K562 (cell line): ENCODE measurements at regions not wholly inside any gene's neighbourhood (a gene's known extent, or its start where the extent isn't known, plus 50 kb on each side); places are given as distances from the start of the nearest gene placed in this dataset.

ENCODE experiments used
- ATAC-seq: fragments of 200-7000 bp; cut with Tn5 transposase; 3 replicates; pipeline ENCODE4 v1.9.1; 2020; ENCODE audit warnings: moderate library complexity
- BruUV-seq: library from RNA; stranded (reverse); fragments of 400-500 nt; replicated peaks from 2 replicates; lab custom pipeline; 2021; lab: Mats Ljungman, UMichigan
- CTCF ChIA-PET: fragments of 300-600 bp; formaldehyde crosslinking; extraction: SDS; loops from one replicate; lab custom pipeline; 2021; ENCODE audit warnings: low intra/inter-chr PET ratio; lab: Yijun Ruan, JAX
- POLR2A ChIA-PET: fragments of 300-600, 350-650 bp; sonication (Branson Sonifier 250); formaldehyde crosslinking; extraction: SDS; loops from one replicate; lab custom pipeline; 2021; ENCODE audit warnings: antibody characterized with exemption, inconsistent platforms; lab: Yijun Ruan, JAX
- DNase-seq, 4 experiments: peaks; one replicate each; pipeline versions ENCODE4 v3.0.0 to v3.0.0-alpha.2; 2011 to 2018; ENCODE audit warnings: low spot score in 3 of 4, mixed read lengths in 3 of 4; ENCODE audit errors: extremely low read depth in 1 of 4
- FAIRE-seq: peaks from 2 replicates; lab custom pipeline; 2011; peaks lifted over from hg19 to GRCh38; lab: Jason Lieb, UNC
- H2AFZ ChIP-seq: 2 replicates; pipeline ENCODE4 v1.6.0; 2011; ENCODE audit warnings: low read depth, low read length, control low read depth, inconsistent platforms
- H3K27ac ChIP-seq: fragments of 200-600 bp; 3 replicates; pipeline ENCODE4 v1.8.0; 2011; ENCODE audit warnings: low read depth, mild to moderate bottlenecking, control low read depth, inconsistent platforms, low read length, moderate library complexity, mixed read lengths; ENCODE audit errors: extremely low read depth
- H3K27me3 ChIP-seq, 2 experiments: fragments of 300-600 bp in 1 of 2; 2 replicates in 1 of 2; 3 replicates in 1 of 2; pipeline versions ENCODE4 v1.6.0 to v1.8.0; 2011; ENCODE audit warnings: inconsistent platforms in 2 of 2, low read length in 2 of 2, mild to moderate bottlenecking in 1 of 2, mixed read lengths in 1 of 2, moderate library complexity in 1 of 2; ENCODE audit not compliant: control insufficient read depth in 2 of 2, insufficient read depth in 2 of 2
- H3K36me3 ChIP-seq: fragments of 300-600 bp; 3 replicates; pipeline ENCODE4 v1.8.0; 2011; ENCODE audit warnings: mild to moderate bottlenecking, low read length, inconsistent platforms; ENCODE audit not compliant: control insufficient read depth, insufficient read depth
- H3K4me1 ChIP-seq, 2 experiments: fragments of 200-600 bp in 1 of 2; replicated peaks in 1 of 2; 2 replicates in 1 of 2; 3 replicates in 1 of 2; pipeline versions ENCODE4 v1.5.1 to v1.8.0; 2011; ENCODE audit warnings: inconsistent platforms in 2 of 2, low read length in 2 of 2, mild to moderate bottlenecking in 1 of 2, mixed read lengths in 1 of 2, moderate library complexity in 1 of 2; ENCODE audit not compliant: control insufficient read depth in 2 of 2, insufficient read depth in 2 of 2
- H3K4me2 ChIP-seq: 2 replicates; pipeline ENCODE4 v1.6.1; 2011; ENCODE audit warnings: low read length, control low read depth, inconsistent platforms, mixed read lengths; ENCODE audit not compliant: insufficient read depth
- H3K4me3 ChIP-seq: fragments of 200-600 bp; sonication (generic), shearing (Covaris generic); 2 replicates; pipeline ENCODE4 v1.5.1; 2016; ENCODE audit warnings: control low read depth, inconsistent platforms
- H3K79me2 ChIP-seq: fragments of 200-600 bp; 3 replicates; pipeline ENCODE4 v1.8.0; 2011; ENCODE audit warnings: low read length, inconsistent platforms; ENCODE audit not compliant: control insufficient read depth, insufficient read depth
- H3K9ac ChIP-seq, 2 experiments: 2 replicates each; pipeline versions ENCODE4 v1.6.0 to v1.6.1; 2011; ENCODE audit warnings: low read depth in 2 of 2, low read length in 2 of 2, control low read depth in 1 of 2, inconsistent platforms in 1 of 2, mild to moderate bottlenecking in 1 of 2, mixed read lengths in 1 of 2; ENCODE audit not compliant: insufficient read depth in 1 of 2
- H3K9me1 ChIP-seq: one replicate; pipeline ENCODE4 v1.6.0; 2011; ENCODE audit warnings: inconsistent platforms, mild to moderate bottlenecking, low read length, moderate library complexity; ENCODE audit not compliant: control insufficient read depth, insufficient read depth
- H3K9me3 ChIP-seq: replicated peaks from 2 replicates; pipeline ENCODE4 v1.5.1; 2011; ENCODE audit warnings: low read depth, low read length, inconsistent platforms; ENCODE audit not compliant: control insufficient read depth, insufficient read depth
- H4K20me1 ChIP-seq: replicated peaks from 2 replicates; pipeline ENCODE4 v1.6.1; 2011; ENCODE audit warnings: low read length, inconsistent platforms, mixed read lengths; ENCODE audit not compliant: control insufficient read depth, insufficient read depth
- DEAF1 ChIP-seq: fragments of 450-650 bp; formaldehyde crosslinking; IDR thresholded peaks from 2 replicates; pipeline ENCODE4 v1.4.0; 2020; ENCODE audit warnings: mild to moderate bottlenecking, moderate library complexity
- E2F1 ChIP-seq: sonication (generic); formaldehyde crosslinking; IDR thresholded peaks from 2 replicates; pipeline ENCODE4 v1.8.1; 2023; ENCODE audit warnings: mild to moderate bottlenecking, missing genetic modification reagents, moderate library complexity
- FOXM1 ChIP-seq, 2 experiments: fragments of 450-650 bp in 1 of 2; sonication (generic) in 1 of 2; formaldehyde crosslinking in 1 of 2; IDR thresholded peaks; 2 replicates each; pipeline versions ENCODE4 v1.6.1 to v1.9.0; 2017 to 2022; ENCODE audit warnings: low read depth in 2 of 2, mild to moderate bottlenecking in 2 of 2, missing genetic modification reagents in 1 of 2, moderate library complexity in 1 of 2
- HOXB6 ChIP-seq: fragments of 250-450 bp; sonication (Bioruptor Pico); IDR thresholded peaks from 2 replicates; pipeline ENCODE4 v1.5.1; 2022; ENCODE audit warnings: mild to moderate bottlenecking, borderline replicate concordance
- NR4A1 ChIP-seq, 2 experiments: fragments of 250-450 bp in 1 of 2; fragments of 450-650 bp in 1 of 2; sonication (Bioruptor Pico) in 1 of 2; IDR thresholded peaks; 2 replicates each; pipeline versions ENCODE4 v1.4.0 to v1.6.1; 2016 to 2020; ENCODE audit warnings: mild to moderate bottlenecking in 2 of 2, missing compliant biosample characterization in 1 of 2, missing genetic modification characterization in 1 of 2, moderate library complexity in 1 of 2
- WGBS: fragments of 100-300 bp; shearing (Covaris generic); methylation state at CpG from one replicate; pipeline ENCODE4 v1.1.6; 2016; ENCODE audit warnings: low coverage, mixed read lengths; ENCODE audit not compliant: insufficient coverage; ENCODE audit errors: missing lambda C conversion rate; 5-methylcytosine and 5-hydroxymethylcytosine counted together
- in situ Hi-C: fragments of 300-500 bp; cut with MboI; formaldehyde crosslinking; loops from 4 replicates; pipeline ENCODE4 v1.15.0; 2018; ENCODE audit warnings: inconsistent platforms, mixed read lengths
- intact Hi-C: fragments of 100-400 bp; cut with micrococcal nuclease; formaldehyde crosslinking; loops from 2 replicates; pipeline ENCODE4 v1.14.2; 2022

GRCh38 chr13:33913829-33914228 is 95.9 kb downstream of the RFC3 start:
- ATAC-seq (no peak), DNase-seq (no peak), FAIRE-seq (no peak)
- H3K9ac ChIP-seq: no peak overlapping the region
- H3K4me1 ChIP-seq: no peaks in the 10 kb centered on the region; a peak in 1 of 5 replicates
- no peaks in the 10 kb centered on the region for H3K79me2 ChIP-seq
- no peak overlapping the region for H3K27ac ChIP-seq
- BruUV-seq: no TSS peak
- no peaks in the 10 kb centered on the region for H3K9me1 ChIP-seq
- H3K36me3 ChIP-seq: no peaks in the 10 kb centered on the region
- H3K4me3 ChIP-seq: no peak overlapping the region
- no peak overlapping the region for H3K4me2 ChIP-seq
- no peak for TF ChIP-seq DEAF1 (CRISPR knock-in tag)
- ChIA-PET CTCF (no interaction called here), POLR2A (no interaction called here)
- in situ Hi-C loops: no loop called here
- no peaks in the 10 kb centered on the region for H4K20me1 ChIP-seq
- 2% methylated on average over 3 of the region's 3 CpGs for WGBS
- H2AFZ ChIP-seq: no peak overlapping the region
- intact Hi-C loops: no loop called here
- H3K9me3 ChIP-seq: no peaks in the 10 kb centered on the region
- H3K27me3 ChIP-seq: no peaks in the 10 kb centered on the region

- H3K4me3 ChIP-seq: no peak overlapping the region
- FAIRE-seq: no peak
- no TSS peak for BruUV-seq
- H3K79me2 ChIP-seq: no peaks in the 10 kb centered on the region
- no peaks in the 10 kb centered on the region for H3K9me1 ChIP-seq
- intact Hi-C loops: no loop called here
- TF ChIP-seq E2F1: no peak
- TF ChIP-seq NR4A1 (CRISPR knock-in tag; IDR thresholded peaks at IDR 0.05): no peak
- no peak for TF ChIP-seq NR4A1 (tag; IDR thresholded peaks at IDR 0.05)
- no peak for TF ChIP-seq FOXM1 (IDR thresholded peaks at IDR 0.05; ENCODE audit: low read depth)
- no peak for TF ChIP-seq FOXM1 (CRISPR knock-in tag; IDR thresholded peaks at IDR 0.05; ENCODE audit: low read depth)
- TF ChIP-seq HOXB6: no peak
- TF ChIP-seq, all 486 proteins: peak for 0
- WGBS: 0% methylated on average over 4 of the region's 4 CpGs
- ChIA-PET CTCF (no interaction called here), POLR2A (no interaction called here)
- ATAC-seq (no peak), DNase-seq (no peak)
- Histone ChIP-seq H3K27me3 (no peaks in the 10 kb centered on the region), H3K4me1 (no peaks in the 10 kb centered on the region; a peak in 1 of 5 replicates), H3K9me3 (no peaks in the 10 kb centered on the region), H3K27ac (no peak overlapping the region), H4K20me1 (no peaks in the 10 kb centered on the region), H3K9ac (no peak overlapping the region), H3K36me3 (no peaks in the 10 kb centered on the region), H3K4me2 (no peak overlapping the region), H2AFZ (no peak overlapping the region)
- in situ Hi-C loops: no loop called here
Observed at GRCh38 chr13:33917190-33917589, 99.2 kb downstream of the RFC3 start.
